ENCODE measurements at regions not wholly inside any gene's neighbourhood (a gene's known extent, or its start where the extent isn't known, plus 50 kb on each side); places are given as distances from the start of the nearest gene placed in this dataset.

GRCh38 chr5:126000507-126000906 lies 422.7 kb upstream of the GRAMD2B start:
- TF ChIP-seq, protein P1, sequence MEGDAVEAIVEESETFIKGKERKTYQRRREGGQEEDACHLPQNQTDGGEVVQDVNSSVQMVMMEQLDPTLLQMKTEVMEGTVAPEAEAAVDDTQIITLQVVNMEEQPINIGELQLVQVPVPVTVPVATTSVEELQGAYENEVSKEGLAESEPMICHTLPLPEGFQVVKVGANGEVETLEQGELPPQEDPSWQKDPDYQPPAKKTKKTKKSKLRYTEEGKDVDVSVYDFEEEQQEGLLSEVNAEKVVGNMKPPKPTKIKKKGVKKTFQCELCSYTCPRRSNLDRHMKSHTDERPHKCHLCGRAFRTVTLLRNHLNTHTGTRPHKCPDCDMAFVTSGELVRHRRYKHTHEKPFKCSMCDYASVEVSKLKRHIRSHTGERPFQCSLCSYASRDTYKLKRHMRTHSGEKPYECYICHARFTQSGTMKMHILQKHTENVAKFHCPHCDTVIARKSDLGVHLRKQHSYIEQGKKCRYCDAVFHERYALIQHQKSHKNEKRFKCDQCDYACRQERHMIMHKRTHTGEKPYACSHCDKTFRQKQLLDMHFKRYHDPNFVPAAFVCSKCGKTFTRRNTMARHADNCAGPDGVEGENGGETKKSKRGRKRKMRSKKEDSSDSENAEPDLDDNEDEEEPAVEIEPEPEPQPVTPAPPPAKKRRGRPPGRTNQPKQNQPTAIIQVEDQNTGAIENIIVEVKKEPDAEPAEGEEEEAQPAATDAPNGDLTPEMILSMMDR (conservative IDR thresholded peaks at IDR 0.05; ENCODE audit: low read length), result no peak
- TF ChIP-seq EZH2phosphoT487 (IDR thresholded peaks at IDR 0.05; ENCODE audit: borderline replicate concordance, low read depth, low read length), result no peak
